ENCODE measurements at regions not wholly inside any gene's neighbourhood (a gene's known extent, or its start where the extent isn't known, plus 50 kb on each side); places are given as distances from the start of the nearest gene placed in this dataset.

DNA sequence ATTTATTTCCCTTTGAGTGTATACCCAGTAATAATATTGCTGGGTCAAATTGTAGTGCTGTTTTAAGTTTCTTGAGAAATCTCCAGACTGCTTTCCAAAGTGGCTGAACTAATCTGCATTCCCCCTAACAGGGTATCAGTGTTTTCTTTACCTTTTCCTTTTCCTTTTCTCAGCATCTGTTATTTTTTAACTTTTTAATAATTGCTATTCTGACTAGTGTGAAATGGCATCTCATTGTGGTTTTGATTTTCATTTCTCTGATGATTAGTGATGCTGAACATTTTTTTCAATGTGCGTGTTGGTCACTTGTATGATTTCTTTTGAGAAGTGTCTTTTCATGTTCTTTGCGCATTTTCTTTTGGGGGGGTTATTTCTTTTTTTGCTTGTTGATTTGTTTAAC lies 374.9 kb upstream of the BRINP3 start:
- Histone ChIP-seq H3K36me3 (no peaks in the 10 kb centered on the region), H3K9me3 (no peaks in the 10 kb centered on the region), H3K4me3 (ENCODE audit: low read depth in 1 of 2, low read length in 1 of 2) (no peak overlapping the region), H3K27ac (no peak overlapping the region), H3K27me3 (no peaks in the 10 kb centered on the region), H3K4me1 (ENCODE audit: control insufficient read depth in 1 of 2, insufficient read depth in 1 of 2, low read depth in 1 of 2, low read length in 1 of 2) (no peaks in the 10 kb centered on the region)
- TF ChIP-seq, protein P1, sequence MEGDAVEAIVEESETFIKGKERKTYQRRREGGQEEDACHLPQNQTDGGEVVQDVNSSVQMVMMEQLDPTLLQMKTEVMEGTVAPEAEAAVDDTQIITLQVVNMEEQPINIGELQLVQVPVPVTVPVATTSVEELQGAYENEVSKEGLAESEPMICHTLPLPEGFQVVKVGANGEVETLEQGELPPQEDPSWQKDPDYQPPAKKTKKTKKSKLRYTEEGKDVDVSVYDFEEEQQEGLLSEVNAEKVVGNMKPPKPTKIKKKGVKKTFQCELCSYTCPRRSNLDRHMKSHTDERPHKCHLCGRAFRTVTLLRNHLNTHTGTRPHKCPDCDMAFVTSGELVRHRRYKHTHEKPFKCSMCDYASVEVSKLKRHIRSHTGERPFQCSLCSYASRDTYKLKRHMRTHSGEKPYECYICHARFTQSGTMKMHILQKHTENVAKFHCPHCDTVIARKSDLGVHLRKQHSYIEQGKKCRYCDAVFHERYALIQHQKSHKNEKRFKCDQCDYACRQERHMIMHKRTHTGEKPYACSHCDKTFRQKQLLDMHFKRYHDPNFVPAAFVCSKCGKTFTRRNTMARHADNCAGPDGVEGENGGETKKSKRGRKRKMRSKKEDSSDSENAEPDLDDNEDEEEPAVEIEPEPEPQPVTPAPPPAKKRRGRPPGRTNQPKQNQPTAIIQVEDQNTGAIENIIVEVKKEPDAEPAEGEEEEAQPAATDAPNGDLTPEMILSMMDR (IDR thresholded peaks at IDR 0.05) = no peak

DNA sequence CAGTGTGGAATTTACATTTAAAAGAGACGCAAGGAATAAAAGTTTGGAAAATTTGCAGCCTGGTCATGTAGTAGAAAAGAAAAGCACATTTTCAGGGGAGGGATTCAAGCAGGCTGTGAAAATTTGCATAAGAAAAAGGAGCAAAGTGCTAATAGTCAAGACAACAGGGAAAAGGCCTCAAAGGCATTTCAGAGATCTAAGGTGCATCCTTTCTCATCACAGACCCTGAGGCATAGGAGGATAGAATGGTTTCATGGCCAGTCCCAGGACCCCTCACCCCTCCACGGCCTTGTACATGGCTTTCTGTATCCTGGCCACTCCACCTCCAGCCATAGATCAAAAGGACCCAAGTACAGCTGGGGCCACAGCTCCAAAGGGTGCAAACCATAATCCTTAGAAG lies 380.5 kb upstream of the BRINP3 start:
- Histone ChIP-seq H3K4me3 (ENCODE audit: low read depth in 1 of 2, low read length in 1 of 2) (no peak overlapping the region), H3K36me3 (no peaks in the 10 kb centered on the region), H3K9me3 (no peaks in the 10 kb centered on the region), H3K4me1 (ENCODE audit: control insufficient read depth in 1 of 2, insufficient read depth in 1 of 2, low read depth in 1 of 2, low read length in 1 of 2) (no peaks in the 10 kb centered on the region), H3K27ac (no peak overlapping the region), H3K27me3 (no peaks in the 10 kb centered on the region)
- TF ChIP-seq, protein P1 (IDR thresholded peaks at IDR 0.05) = no peak

DNA sequence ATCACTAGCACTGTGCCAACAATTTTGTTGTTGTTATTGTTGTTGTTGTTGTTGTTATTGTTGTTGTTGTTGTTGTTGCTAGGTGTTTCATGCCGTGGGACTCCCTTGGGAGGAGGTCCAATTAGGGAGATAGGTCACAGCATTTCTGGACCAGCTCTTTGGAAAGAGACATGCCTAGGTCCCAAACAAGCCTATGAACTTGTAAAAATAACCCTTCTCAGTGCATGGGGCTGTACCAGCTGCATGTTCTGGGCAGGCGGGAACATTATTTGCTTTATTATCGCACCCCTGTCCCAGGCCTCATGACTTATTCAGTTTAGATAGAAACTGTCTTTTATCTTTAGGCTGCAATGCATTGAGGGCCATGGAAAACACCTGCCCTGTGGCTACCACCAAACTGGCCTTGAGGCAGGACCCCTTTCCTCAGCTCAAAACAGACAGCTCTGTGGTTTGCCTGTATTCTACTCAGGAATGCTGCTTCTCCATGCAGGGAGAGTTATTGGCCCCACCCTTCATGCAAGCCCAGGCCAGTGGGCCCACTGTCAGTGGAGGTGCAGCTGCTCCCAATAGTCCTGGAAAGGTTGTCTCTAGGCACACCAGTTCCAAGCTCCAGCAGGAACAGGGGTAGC lies 386.5 kb upstream of the BRINP3 start:
- H3K9me3 ChIP-seq = no peaks in the 10 kb centered on the region
- TF ChIP-seq, protein P1 (IDR thresholded peaks at IDR 0.05) = no peak
- no peaks in the 10 kb centered on the region for H3K36me3 ChIP-seq
- no peak overlapping the region for H3K27ac ChIP-seq
- no peak overlapping the region for H3K4me3 ChIP-seq (ENCODE audit: low read depth in 1 of 2, low read length in 1 of 2)
- H3K4me1 ChIP-seq (ENCODE audit: control insufficient read depth in 1 of 2, insufficient read depth in 1 of 2, low read depth in 1 of 2, low read length in 1 of 2) = no peaks in the 10 kb centered on the region
- no peaks in the 10 kb centered on the region for H3K27me3 ChIP-seq

DNA sequence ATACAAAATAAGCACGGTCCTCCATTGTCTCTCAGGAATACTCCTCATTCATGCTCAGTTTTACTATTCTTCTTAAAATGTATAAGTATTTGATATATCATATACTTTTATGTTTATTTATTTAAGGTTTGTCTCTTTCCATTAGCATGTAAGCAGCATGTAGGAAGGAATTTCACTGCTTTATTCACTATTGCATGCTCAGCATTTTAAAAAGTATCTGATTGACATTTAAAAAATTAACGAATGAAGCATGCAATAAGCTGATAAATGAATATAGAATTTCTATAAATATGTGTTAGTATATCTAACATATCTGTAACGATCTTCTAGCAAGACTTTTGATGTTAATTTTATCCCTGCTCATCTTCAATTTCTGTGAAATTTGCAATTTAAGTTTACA lies 402.7 kb upstream of the BRINP3 start:
- Histone ChIP-seq H3K4me1 (ENCODE audit: control insufficient read depth in 1 of 2, insufficient read depth in 1 of 2, low read depth in 1 of 2, low read length in 1 of 2) (no peaks in the 10 kb centered on the region), H3K9me3 (peaks cover 4% of the 10 kb centered on the region), H3K27me3 (no peaks in the 10 kb centered on the region), H3K36me3 (no peaks in the 10 kb centered on the region), H3K4me3 (ENCODE audit: low read depth in 1 of 2, low read length in 1 of 2) (no peak overlapping the region), H3K27ac (no peak overlapping the region)
- TF ChIP-seq, protein P1 (IDR thresholded peaks at IDR 0.05) = no peak

DNA sequence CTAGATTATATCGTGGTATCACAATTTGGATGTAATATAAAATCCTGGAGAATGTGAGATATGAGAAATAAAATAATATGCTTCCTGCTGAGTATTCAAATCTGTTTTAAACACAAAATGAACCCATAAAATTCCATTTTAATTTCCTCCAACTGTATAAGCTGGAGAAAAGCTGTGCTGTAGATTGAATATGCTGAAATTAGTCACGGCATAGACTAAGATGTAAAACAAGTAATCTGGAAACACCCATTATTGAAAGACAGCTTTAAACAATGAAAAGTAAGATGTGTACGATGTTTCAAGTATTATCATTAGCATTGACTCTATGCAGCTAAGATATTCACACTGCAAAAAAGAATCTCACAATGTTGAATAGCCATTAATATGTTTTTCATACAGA lies 403.4 kb upstream of the BRINP3 start:
- TF ChIP-seq, protein P1 (IDR thresholded peaks at IDR 0.05) = no peak
- no peaks in the 10 kb centered on the region for H3K9me3 ChIP-seq
- H3K4me1 ChIP-seq (ENCODE audit: control insufficient read depth in 1 of 2, insufficient read depth in 1 of 2, low read depth in 1 of 2, low read length in 1 of 2) = no peaks in the 10 kb centered on the region
- no peak overlapping the region for H3K4me3 ChIP-seq (ENCODE audit: low read depth in 1 of 2, low read length in 1 of 2)
- H3K36me3 ChIP-seq = no peaks in the 10 kb centered on the region
- no peak overlapping the region for H3K27ac ChIP-seq
- no peaks in the 10 kb centered on the region for H3K27me3 ChIP-seq

DNA sequence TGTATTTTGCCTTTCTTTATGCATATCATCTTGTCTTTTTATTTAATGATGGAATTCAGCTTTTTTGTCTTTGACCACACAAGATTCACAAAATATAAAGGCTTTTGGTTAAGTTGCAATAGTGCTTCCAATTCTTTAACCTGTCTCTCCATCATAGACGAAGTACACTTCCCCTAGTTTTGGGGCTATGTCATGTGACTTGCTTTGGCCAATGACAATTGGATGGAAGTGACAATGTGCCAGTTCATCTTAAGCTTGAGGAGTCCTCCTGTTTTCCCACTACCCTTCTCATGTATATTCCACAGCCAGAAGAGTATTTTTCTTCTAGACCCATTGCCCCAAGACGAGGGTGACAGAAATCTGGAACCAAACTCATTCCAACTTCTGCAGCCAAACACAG lies 419.6 kb upstream of the BRINP3 start:
- Histone ChIP-seq H3K4me3 (ENCODE audit: low read depth in 1 of 2, low read length in 1 of 2) (no peak overlapping the region), H3K27ac (no peak overlapping the region), H3K27me3 (no peaks in the 10 kb centered on the region), H3K4me1 (ENCODE audit: control insufficient read depth in 1 of 2, insufficient read depth in 1 of 2, low read depth in 1 of 2, low read length in 1 of 2) (no peaks in the 10 kb centered on the region), H3K36me3 (no peaks in the 10 kb centered on the region), H3K9me3 (no peaks in the 10 kb centered on the region)
- TF ChIP-seq, protein P1 (IDR thresholded peaks at IDR 0.05) = no peak

Data from neutrophil (primary cell).